ENCODE measurements at regions not wholly inside any gene's neighbourhood (a gene's known extent, or its start where the extent isn't known, plus 50 kb on each side); places are given as distances from the start of the nearest gene placed in this dataset.

DNA sequence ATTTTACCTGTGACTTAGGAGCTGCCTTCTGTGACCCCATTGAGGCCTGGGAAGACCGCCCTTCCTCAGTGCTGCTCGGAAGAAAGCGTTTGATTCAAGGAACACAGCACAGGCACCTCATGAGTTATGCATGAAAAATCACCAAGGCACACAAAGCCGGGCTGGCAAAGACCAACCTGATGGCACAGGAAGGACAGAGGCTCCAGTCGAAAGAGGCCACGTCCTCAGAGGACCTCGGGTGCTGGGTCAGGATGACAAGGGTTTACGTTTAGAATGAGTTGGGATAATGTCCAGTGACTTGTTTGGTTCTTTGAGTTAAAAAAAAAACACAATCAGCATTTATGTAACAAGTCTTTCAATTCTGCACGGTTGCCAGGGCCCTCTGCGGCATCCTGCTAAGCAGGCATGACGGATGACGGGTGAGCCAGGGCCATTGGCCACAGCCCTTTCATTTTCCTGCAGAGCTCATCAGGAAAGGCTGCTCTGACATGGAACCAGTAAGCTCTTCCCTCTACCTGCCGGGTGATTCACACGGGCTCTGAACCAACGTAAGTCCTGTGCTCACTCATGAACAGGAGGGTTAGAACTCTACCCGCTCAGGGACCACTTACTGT is 112.8 kb downstream of the DACT2 start:
- WGBS, 3 donors: 92 to 93% (median 93%) methylated on average over 16 of the region's 16 CpGs
- TF ChIP-seq EP300 (IDR thresholded peaks at IDR 0.05): no peak
- TF ChIP-seq CTCF (IDR thresholded peaks at IDR 0.05): no peak
- no peak for TF ChIP-seq POLR2A (IDR thresholded peaks at IDR 0.05)
- no peaks in the 10 kb centered on the region for H3K36me3 ChIP-seq
- H3K9me3 ChIP-seq: no peaks in the 10 kb centered on the region
- H3K4me3 ChIP-seq: no peak overlapping the region
- H3K27ac ChIP-seq: no peak overlapping the region
- H3K27me3 ChIP-seq: no peaks in the 10 kb centered on the region
- no peaks in the 10 kb centered on the region for H3K4me1 ChIP-seq (ENCODE audit: insufficient read depth)
- no peak for DNase-seq
- intact Hi-C loops (cut with DNase I): no loop called here

- Histone ChIP-seq H3K27me3 (no peaks in the 10 kb centered on the region), H3K4me1 (ENCODE audit: insufficient read depth) (no peaks in the 10 kb centered on the region), H3K9me3 (no peaks in the 10 kb centered on the region), H3K4me3 (no peak overlapping the region), H3K36me3 (no peaks in the 10 kb centered on the region), H3K27ac (no peak overlapping the region)
- TF ChIP-seq CTCF (IDR thresholded peaks at IDR 0.05) (no peak), EP300 (IDR thresholded peaks at IDR 0.05) (no peak), POLR2A (IDR thresholded peaks at IDR 0.05) (no peak)
- intact Hi-C loops (cut with DNase I): no loop called here
- 80 to 86% (median 86%) methylated on average over 8 of the region's 8 CpGs for WGBS, 3 donors
- no peak for DNase-seq
Observed at GRCh38 chr6:168206186-168206585, 113.4 kb downstream of the DACT2 start.

DNA sequence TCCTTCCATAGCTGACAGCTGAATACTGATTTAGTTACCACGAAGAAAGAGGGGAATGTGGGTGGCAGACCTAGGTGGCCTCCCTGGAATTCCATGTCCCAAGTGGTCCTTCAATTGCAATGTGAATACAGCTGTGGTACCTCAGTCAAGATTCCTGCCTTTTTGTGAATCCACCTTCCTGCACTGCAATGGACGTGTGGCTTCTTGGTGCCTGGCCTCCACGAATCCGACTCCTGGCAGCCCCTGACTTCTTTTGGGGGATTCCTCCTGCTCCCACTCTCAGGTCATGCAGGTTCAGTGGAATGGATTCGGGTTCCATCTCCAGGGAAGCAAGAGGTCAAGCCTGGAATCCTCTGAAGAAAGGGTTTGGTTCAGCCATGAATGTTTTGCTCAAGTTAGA is 117.8 kb downstream of the DACT2 start:
- Histone ChIP-seq H3K27ac (no peak overlapping the region), H3K4me1 (ENCODE audit: insufficient read depth) (no peaks in the 10 kb centered on the region), H3K9me3 (no peaks in the 10 kb centered on the region), H3K27me3 (no peaks in the 10 kb centered on the region), H3K36me3 (no peaks in the 10 kb centered on the region), H3K4me3 (no peak overlapping the region)
- no peak for TF ChIP-seq CTCF (IDR thresholded peaks at IDR 0.05)
- TF ChIP-seq EP300 (IDR thresholded peaks at IDR 0.05): no peak
- TF ChIP-seq POLR2A (IDR thresholded peaks at IDR 0.05): no peak
- DNase-seq: no peak
- intact Hi-C loops (cut with DNase I): no loop called here
- WGBS, 3 donors: 83 to 88% (median 87%) methylated on average over 5 of the region's 5 CpGs

GRCh38 chr6:168201383-168201782 is 118.2 kb downstream of the DACT2 start:
- no peaks in the 10 kb centered on the region for H3K4me1 ChIP-seq (ENCODE audit: insufficient read depth)
- H3K36me3 ChIP-seq: no peaks in the 10 kb centered on the region
- no peak overlapping the region for H3K4me3 ChIP-seq
- H3K9me3 ChIP-seq: no peaks in the 10 kb centered on the region
- DNase-seq: no peak
- no peak overlapping the region for H3K27ac ChIP-seq
- TF ChIP-seq CTCF (IDR thresholded peaks at IDR 0.05): no peak
- no peak for TF ChIP-seq POLR2A (IDR thresholded peaks at IDR 0.05)
- TF ChIP-seq EP300 (IDR thresholded peaks at IDR 0.05): no peak
- 58 to 63% (median 60%) methylated on average over 7 of the region's 7 CpGs for WGBS, 3 donors
- no peaks in the 10 kb centered on the region for H3K27me3 ChIP-seq
- intact Hi-C loops (cut with DNase I): no loop called here

Measured in ovary (tissue), 7 donors.